Right lobe of liver (tissue), 6 donors: ENCODE measurements at regions not wholly inside any gene's neighbourhood (a gene's known extent, or its start where the extent isn't known, plus 50 kb on each side); places are given as distances from the start of the nearest gene placed in this dataset.
A peak's percentile ranks its signal among the peaks of the same experiment; 100 is the strongest.

Experiments used
- ATAC-seq, 4 donors: fragments of 200-7000 bp; cut with Tn5 transposase; one replicate each; pipeline ENCODE4 v1.9.1; 2020; ENCODE audit warnings: mild to moderate bottlenecking in 4 of 4, moderate library complexity in 4 of 4
- DNase-seq, 3 donors: peaks; one replicate each; pipeline ENCODE4 v3.0.0-alpha.2; 2020
- H3K27ac ChIP-seq, 3 donors: fragments of 200-600 bp; one replicate each; pipeline ENCODE4 v1.8.0; 2022
- H3K27me3 ChIP-seq, 2 donors: fragments of 200-600 bp; one replicate each; pipeline ENCODE4 v1.8.0; 2022
- H3K36me3 ChIP-seq, 4 donors: fragments of 200-600 bp; sonication (generic) in 1 of 4; one replicate each; pipeline versions ENCODE4 v1.5.1 to v1.8.0; 2017 to 2022; ENCODE audit warnings: control low read depth in 1 of 4
- H3K4me1 ChIP-seq, 4 donors: fragments of 200-600 bp; sonication (generic) in 1 of 4; one replicate each; pipeline versions ENCODE4 v1.5.1 to v1.8.0; 2017 to 2022; ENCODE audit warnings: control low read depth in 1 of 4
- H3K4me3 ChIP-seq, 3 donors: fragments of 200-600 bp; one replicate each; pipeline ENCODE4 v1.8.0; 2022
- H3K9me3 ChIP-seq, 4 donors: fragments of 200-600 bp; sonication (generic) in 1 of 4; one replicate each; pipeline versions ENCODE4 v1.5.1 to v1.8.0; 2017 to 2022; ENCODE audit warnings: control low read depth in 1 of 4
- POLR2A ChIP-seq: fragments of 450-650 bp; IDR thresholded peaks from one replicate; pipeline ENCODE4 v1.6.1; 2017; ENCODE audit warnings: antibody characterized with exemption, mild to moderate bottlenecking
- WGBS: methylation state at CpG from one replicate; pipeline ENCODE4 v1.1.6; 2018; ENCODE audit warnings: low coverage, low lambda C conversion rate; ENCODE audit not compliant: insufficient coverage; ENCODE audit errors: missing lambda C conversion rate; 5-methylcytosine and 5-hydroxymethylcytosine counted together
- intact Hi-C, 2 donors: fragments of 100-400 bp; cut with DNase I; formaldehyde crosslinking; loops; one replicate each; pipeline versions ENCODE4 v1.11.2 to v1.14.1; 2022
- TF ChIP-seq, protein P1 (sequence below), 4 donors: fragments of 200-600 bp in 3 of 4; fragments of 450-650 bp in 1 of 4; IDR thresholded peaks; one replicate each; pipeline versions ENCODE4 v1.5.1 to v1.8.0; 2016 to 2022; ENCODE audit warnings: antibody characterized with exemption in 4 of 4, mild to moderate bottlenecking in 2 of 4
- donor health status: DM: no; HTN: yes; CAD: no.
- donor health status: DM: no; HTN: no; CAD: no.
- donor health status: DM: no; HTN: no; CAD: no.
- donor health status: DM: no; HTN: yes; CAD: no.
- donor health status: DM: no; HTN: yes; CAD: no.

DNA sequence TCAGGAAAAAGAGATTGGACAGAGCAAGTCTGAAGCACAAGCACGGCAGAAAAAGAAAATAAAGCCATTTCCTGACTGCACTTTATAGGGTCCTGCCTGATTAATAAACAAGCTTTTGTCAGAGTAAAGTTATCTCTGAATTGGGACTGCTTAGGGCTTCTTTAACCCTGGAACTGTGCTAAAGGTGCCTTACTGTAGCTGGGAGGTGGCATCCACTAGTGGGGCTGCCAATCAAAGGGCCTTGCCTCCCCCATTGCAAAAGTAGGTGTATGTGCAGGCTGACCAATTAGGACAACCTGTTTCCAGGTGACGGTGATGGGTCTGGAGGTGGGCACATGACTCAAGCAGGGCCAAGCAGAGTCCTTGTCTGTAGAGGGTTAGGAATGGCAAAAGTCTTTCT lies 57.4 kb upstream of the RAPH1 start:
- H3K27me3 ChIP-seq, result no peaks in the 10 kb centered on the region
- H3K4me1 ChIP-seq, result no peaks in the 10 kb centered on the region
- H3K4me3 ChIP-seq, result no peak overlapping the region
- ATAC-seq, result peak in 3 of 4 donors; percentile 13 to 61 (median 17)
- intact Hi-C loops, result no loop called here
- no peaks in the 10 kb centered on the region for H3K36me3 ChIP-seq
- no peak for DNase-seq
- TF ChIP-seq POLR2A, result no peak
- TF ChIP-seq, protein P1, sequence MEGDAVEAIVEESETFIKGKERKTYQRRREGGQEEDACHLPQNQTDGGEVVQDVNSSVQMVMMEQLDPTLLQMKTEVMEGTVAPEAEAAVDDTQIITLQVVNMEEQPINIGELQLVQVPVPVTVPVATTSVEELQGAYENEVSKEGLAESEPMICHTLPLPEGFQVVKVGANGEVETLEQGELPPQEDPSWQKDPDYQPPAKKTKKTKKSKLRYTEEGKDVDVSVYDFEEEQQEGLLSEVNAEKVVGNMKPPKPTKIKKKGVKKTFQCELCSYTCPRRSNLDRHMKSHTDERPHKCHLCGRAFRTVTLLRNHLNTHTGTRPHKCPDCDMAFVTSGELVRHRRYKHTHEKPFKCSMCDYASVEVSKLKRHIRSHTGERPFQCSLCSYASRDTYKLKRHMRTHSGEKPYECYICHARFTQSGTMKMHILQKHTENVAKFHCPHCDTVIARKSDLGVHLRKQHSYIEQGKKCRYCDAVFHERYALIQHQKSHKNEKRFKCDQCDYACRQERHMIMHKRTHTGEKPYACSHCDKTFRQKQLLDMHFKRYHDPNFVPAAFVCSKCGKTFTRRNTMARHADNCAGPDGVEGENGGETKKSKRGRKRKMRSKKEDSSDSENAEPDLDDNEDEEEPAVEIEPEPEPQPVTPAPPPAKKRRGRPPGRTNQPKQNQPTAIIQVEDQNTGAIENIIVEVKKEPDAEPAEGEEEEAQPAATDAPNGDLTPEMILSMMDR (IDR thresholded peaks at IDR 0.05), result no peak
- 40% methylated on average over 2 of the region's 2 CpGs for WGBS
- no peak overlapping the region for H3K27ac ChIP-seq
- no peaks in the 10 kb centered on the region for H3K9me3 ChIP-seq

DNA sequence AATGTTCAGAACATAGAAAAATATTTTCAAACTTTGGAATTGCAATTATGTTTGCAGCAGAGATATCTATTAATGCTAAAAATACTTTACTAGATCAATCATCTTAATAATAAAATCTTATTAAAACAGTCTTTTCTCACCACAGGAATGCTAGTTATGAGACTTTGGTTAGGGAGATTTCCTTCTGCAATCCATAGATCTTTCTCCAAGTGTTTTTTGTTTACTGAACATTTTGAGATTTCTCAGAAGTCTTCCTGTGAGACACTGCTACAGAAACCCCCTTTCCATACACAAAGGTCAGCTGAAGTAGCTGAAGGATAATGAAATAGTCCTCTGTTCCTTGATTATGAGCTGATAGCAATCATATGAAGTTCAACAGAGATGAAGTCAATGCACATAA lies 59.4 kb upstream of the RAPH1 start:
- H3K4me3 ChIP-seq, result no peak overlapping the region
- intact Hi-C loops, result no loop called here
- H3K4me1 ChIP-seq, result no peaks in the 10 kb centered on the region
- H3K27ac ChIP-seq, result no peak overlapping the region
- ATAC-seq (no peak), DNase-seq (no peak)
- H3K36me3 ChIP-seq, result no peaks in the 10 kb centered on the region
- H3K27me3 ChIP-seq, result no peaks in the 10 kb centered on the region
- H3K9me3 ChIP-seq, result no peaks in the 10 kb centered on the region
- no peak for TF ChIP-seq POLR2A
- TF ChIP-seq, protein P1 (IDR thresholded peaks at IDR 0.05), result no peak

- H3K4me1 ChIP-seq, result no peaks in the 10 kb centered on the region
- no peak for TF ChIP-seq POLR2A
- TF ChIP-seq, protein P1 (IDR thresholded peaks at IDR 0.05), result no peak
- no peaks in the 10 kb centered on the region for H3K36me3 ChIP-seq
- H3K4me3 ChIP-seq, result no peak overlapping the region
- no peaks in the 10 kb centered on the region for H3K9me3 ChIP-seq
- 82% methylated on average over 5 of the region's 5 CpGs for WGBS
- intact Hi-C loops, result no loop called here
- no peak overlapping the region for H3K27ac ChIP-seq
- H3K27me3 ChIP-seq, result no peaks in the 10 kb centered on the region
- no peak for ATAC-seq
- no peak for DNase-seq
These were observed 61.1 kb upstream of the RAPH1 start for GRCh38 chr2:203596183-203596582.

GRCh38 chr2:203599509-203599908 lies 64.4 kb upstream of the RAPH1 start:
- WGBS, result 89% methylated on average over 4 of the region's 4 CpGs
- ATAC-seq, result no peak
- no peaks in the 10 kb centered on the region for H3K36me3 ChIP-seq

More at GRCh38 chr2:203599509-203599908, 64.4 kb upstream of the RAPH1 start:
- TF ChIP-seq POLR2A, result no peak
- TF ChIP-seq, protein P1 (IDR thresholded peaks at IDR 0.05), result no peak
- DNase-seq, result no peak
- Histone ChIP-seq H3K27me3 (no peaks in the 10 kb centered on the region), H3K4me1 (peaks cover 0 to 17% (median 7%) of the 10 kb centered on the region in 4 donors), H3K4me3 (no peak overlapping the region), H3K27ac (no peak overlapping the region), H3K9me3 (no peaks in the 10 kb centered on the region)
- intact Hi-C loops, result no loop called here
